ENCODE measurements at regions not wholly inside any gene's neighbourhood (a gene's known extent, or its start where the extent isn't known, plus 50 kb on each side); places are given as distances from the start of the nearest gene placed in this dataset.

- ChIA-PET CTCF (no interaction called here), POLR2A (no interaction called here)
Measured at GRCh38 chr12:61504396-61505080, 755.7 kb upstream of the USP15 start.

GRCh38 chr12:61513499-61513898 lies 746.7 kb upstream of the USP15 start:
- POLR2A ChIA-PET = no interaction called here
- CTCF ChIA-PET = no interaction called here

- CTCF ChIA-PET = no interaction called here
- POLR2A ChIA-PET = no interaction called here
Measured at GRCh38 chr12:61514016-61514415, 746.2 kb upstream of the USP15 start.

GRCh38 chr12:61521258-61521657 lies 738.9 kb upstream of the USP15 start:
- ChIA-PET CTCF (no interaction called here), POLR2A (no interaction called here)

- CTCF ChIA-PET = no interaction called here
- POLR2A ChIA-PET = no interaction called here
Measured at GRCh38 chr12:61523276-61523992, 736.8 kb upstream of the USP15 start.

GRCh38 chr12:61524851-61525250 lies 735.4 kb upstream of the USP15 start:
- ChIA-PET POLR2A (no interaction called here), CTCF (no interaction called here)

- ChIA-PET POLR2A (no interaction called here), CTCF (no interaction called here)
Measured at GRCh38 chr12:61525331-61525730, 734.9 kb upstream of the USP15 start.

GRCh38 chr12:61530456-61530855 lies 729.7 kb upstream of the USP15 start:
- POLR2A ChIA-PET = no interaction called here
- CTCF ChIA-PET = no interaction called here

GRCh38 chr12:61531195-61531594 lies 729.0 kb upstream of the USP15 start:
- ChIA-PET POLR2A (no interaction called here), CTCF (no interaction called here)

- CTCF ChIA-PET = no interaction called here
Measured at GRCh38 chr12:61536117-61536516, 724.1 kb upstream of the USP15 start.

GRCh38 chr12:61536525-61536924 lies 723.7 kb upstream of the USP15 start:
- ChIA-PET POLR2A (no interaction called here), CTCF (no interaction called here)

More at GRCh38 chr12:61536117-61536516, 724.1 kb upstream of the USP15 start:
- POLR2A ChIA-PET = no interaction called here

GRCh38 chr12:61538951-61539350 lies 721.3 kb upstream of the USP15 start:
- POLR2A ChIA-PET = no interaction called here
- CTCF ChIA-PET = no interaction called here

- ChIA-PET POLR2A (no interaction called here), CTCF (no interaction called here)
Measured at GRCh38 chr12:61542551-61542950, 717.7 kb upstream of the USP15 start.

GRCh38 chr12:61546296-61546695 lies 713.9 kb upstream of the USP15 start:
- CTCF ChIA-PET = no interaction called here
- POLR2A ChIA-PET = no interaction called here

GRCh38 chr12:61553091-61553490 lies 707.1 kb upstream of the USP15 start:
- CTCF ChIA-PET = no interaction called here
- POLR2A ChIA-PET = no interaction called here

GRCh38 chr12:61554268-61555008 lies 705.8 kb upstream of the USP15 start:
- CTCF ChIA-PET = no interaction called here
- POLR2A ChIA-PET = no interaction called here

GRCh38 chr12:61563665-61564450 lies 696.3 kb upstream of the USP15 start:
- POLR2A ChIA-PET = no interaction called here
- CTCF ChIA-PET = no interaction called here

GRCh38 chr12:61564466-61564865 lies 695.7 kb upstream of the USP15 start:
- CTCF ChIA-PET = no interaction called here
- POLR2A ChIA-PET = no interaction called here

- ChIA-PET CTCF (no interaction called here), POLR2A (no interaction called here)
Measured at GRCh38 chr12:61566183-61566582, 694.0 kb upstream of the USP15 start.

GRCh38 chr12:61574339-61574738 lies 685.9 kb upstream of the USP15 start:
- CTCF ChIA-PET = no interaction called here
- POLR2A ChIA-PET = no interaction called here

- ChIA-PET POLR2A (no interaction called here), CTCF (no interaction called here)
Measured at GRCh38 chr12:61584943-61585342, 675.3 kb upstream of the USP15 start.

Measured in activated CD8-positive, alpha-beta memory T cell treated with anti-CD3 and anti-CD28 coated beads for 36 hours (primary cell).